Spleen (tissue), 7 donors: ENCODE measurements at regions not wholly inside any gene's neighbourhood (a gene's known extent, or its start where the extent isn't known, plus 50 kb on each side); places are given as distances from the start of the nearest gene placed in this dataset.

Source experiments
- POLR2A ChIP-seq, 3 donors: fragments of 450-650 bp; IDR thresholded peaks; one replicate each; pipeline ENCODE4 v1.5.1; 2017; ENCODE audit warnings: antibody characterized with exemption in 3 of 3, mild to moderate bottlenecking in 1 of 3
- POLR2AphosphoS5 ChIP-seq, 3 donors: sonication (generic); formaldehyde crosslinking; IDR thresholded peaks; one replicate each; pipeline ENCODE4 v1.5.1; 2017; ENCODE audit warnings: antibody characterized with exemption in 3 of 3
- TF ChIP-seq, protein P1 (sequence below), 11 experiments: fragments of 200-600 bp in 7 of 11; fragments of 450-650 bp in 4 of 11; sonication (generic) in 4 of 11; IDR thresholded peaks in 8 of 11; conservative IDR thresholded peaks in 3 of 11; 1 replicate in 7 of 11; 2 replicates in 4 of 11; pipeline versions ENCODE4 v1.4.0 to v1.8.0; 2016 to 2021; ENCODE audit warnings: antibody characterized with exemption in 11 of 11, inconsistent platforms in 4 of 11, mild to moderate bottlenecking in 1 of 11
- donor health status: DM: no; HTN: no; CAD: no; lungs with moderate emphysema.
- donor health status: DM: no; HTN: no; CAD: no.
- donor health status: DM: no; HTN: no; CAD: no.

DNA sequence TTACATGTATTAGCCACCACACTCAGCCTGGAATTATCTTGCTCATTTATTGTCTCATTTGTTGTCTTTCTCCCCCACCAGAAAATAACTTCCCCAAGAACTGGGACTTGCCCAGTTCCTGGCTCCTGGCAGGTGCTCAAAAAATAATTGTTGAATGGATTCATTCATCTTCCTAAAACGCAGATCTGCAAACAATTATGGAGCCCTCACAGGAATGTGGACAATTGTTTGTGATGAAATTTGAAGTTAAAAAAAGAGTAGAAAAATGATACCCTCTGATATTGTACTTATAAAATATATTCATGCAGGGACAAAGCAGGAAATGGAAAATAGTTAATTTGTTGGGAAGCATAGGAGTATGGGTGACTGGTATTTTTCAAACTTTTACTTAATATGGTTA lies 60.7 kb upstream of the MAP1LC3B2 start:
- TF ChIP-seq POLR2A (IDR thresholded peaks at IDR 0.05) (no peak), POLR2AphosphoS5 (IDR thresholded peaks at IDR 0.05) (no peak)
- TF ChIP-seq, protein P1, sequence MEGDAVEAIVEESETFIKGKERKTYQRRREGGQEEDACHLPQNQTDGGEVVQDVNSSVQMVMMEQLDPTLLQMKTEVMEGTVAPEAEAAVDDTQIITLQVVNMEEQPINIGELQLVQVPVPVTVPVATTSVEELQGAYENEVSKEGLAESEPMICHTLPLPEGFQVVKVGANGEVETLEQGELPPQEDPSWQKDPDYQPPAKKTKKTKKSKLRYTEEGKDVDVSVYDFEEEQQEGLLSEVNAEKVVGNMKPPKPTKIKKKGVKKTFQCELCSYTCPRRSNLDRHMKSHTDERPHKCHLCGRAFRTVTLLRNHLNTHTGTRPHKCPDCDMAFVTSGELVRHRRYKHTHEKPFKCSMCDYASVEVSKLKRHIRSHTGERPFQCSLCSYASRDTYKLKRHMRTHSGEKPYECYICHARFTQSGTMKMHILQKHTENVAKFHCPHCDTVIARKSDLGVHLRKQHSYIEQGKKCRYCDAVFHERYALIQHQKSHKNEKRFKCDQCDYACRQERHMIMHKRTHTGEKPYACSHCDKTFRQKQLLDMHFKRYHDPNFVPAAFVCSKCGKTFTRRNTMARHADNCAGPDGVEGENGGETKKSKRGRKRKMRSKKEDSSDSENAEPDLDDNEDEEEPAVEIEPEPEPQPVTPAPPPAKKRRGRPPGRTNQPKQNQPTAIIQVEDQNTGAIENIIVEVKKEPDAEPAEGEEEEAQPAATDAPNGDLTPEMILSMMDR (IDR thresholded peaks at IDR 0.05 in 8 of 11, conservative IDR thresholded peaks at IDR 0.05 in 3 of 11) = no peak
